ENCODE measurements at regions not wholly inside any gene's neighbourhood (a gene's known extent, or its start where the extent isn't known, plus 50 kb on each side); places are given as distances from the start of the nearest gene placed in this dataset.

DNA sequence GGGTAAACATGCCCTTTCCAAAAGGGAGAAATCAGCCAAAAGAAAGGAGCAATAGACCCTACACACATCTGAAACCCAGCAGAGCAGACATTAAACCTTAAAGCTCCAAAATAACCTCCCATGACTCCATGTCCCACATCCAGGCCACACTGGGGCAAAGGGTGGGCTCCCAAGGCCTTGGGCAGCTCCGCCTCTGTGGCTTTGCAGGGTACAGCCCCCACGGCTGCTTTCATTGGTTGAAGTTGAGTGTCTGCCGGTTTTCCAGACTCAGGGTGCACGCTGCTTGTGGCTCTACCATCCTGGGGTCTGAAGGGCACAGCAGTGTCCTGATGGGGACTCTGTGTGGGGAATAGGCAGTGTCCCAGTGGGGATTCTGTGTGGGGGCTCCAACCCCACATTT, 146.5 kb downstream of the ZDHHC21 start:
- Histone ChIP-seq H4K20me1 (replicated peaks in 1 of 2; ENCODE audit: control insufficient read depth in 1 of 2, insufficient read depth in 2 of 2, low read length in 2 of 2) (no peaks in the 10 kb centered on the region), H2BK120ac (replicated peaks; ENCODE audit: low read depth, low read length) (peak overlapping the region; percentile 88), H2BK5ac (ENCODE audit: low read depth, low read length) (peak overlapping the region; percentile 97; the same call in 1 of the 2 replicates), H3K14ac (ENCODE audit: insufficient read length) (no peak overlapping the region), H3K79me2 (ENCODE audit: control insufficient read depth in 1 of 2, insufficient read depth in 2 of 2, low read length in 2 of 2) (no peaks in the 10 kb centered on the region), H3K4me2 (ENCODE audit: insufficient read depth in 1 of 2, low read depth in 2 of 2, low read length in 2 of 2) (peak overlapping the region in 1 of 2 experiments; percentile 46; a peak in 1 of 4 replicates), H3K23me2 (ENCODE audit: low read depth, low read length) (no peaks in the 10 kb centered on the region), H2AK5ac (ENCODE audit: low read depth, low read length) (no peak overlapping the region), H2BK15ac (ENCODE audit: low read length) (no peak overlapping the region), H3K9ac (replicated peaks in 1 of 4; ENCODE audit: extremely low read depth in 1 of 4, low read depth in 3 of 4, low read length in 3 of 4) (peak overlapping the region in 1 of 4 experiments; percentile 26; a peak in 1 of 7 replicates), H3K4me1 (replicated peaks in 1 of 4; ENCODE audit: control insufficient read depth in 3 of 4, insufficient read depth in 4 of 4, low read length in 3 of 4) (peaks cover 9 to 22% (median 19%) of the 10 kb centered on the region in 4 experiments), H3K18ac (ENCODE audit: extremely low read depth, low read length) (peak overlapping the region; percentile 84), H3K27ac (ENCODE audit: low read depth, low read length) (peak overlapping the region; percentile 57; the same call in 1 of the 2 replicates), H2BK20ac (ENCODE audit: low read length) (peak overlapping the region; percentile 94), H3K9me3 (ENCODE audit: insufficient read depth in 2 of 2, low read depth in 1 of 2, low read length in 1 of 2) (0 out of 4 replicates have a peak, but pooled peaks cover 0 to 3% of the 10 kb centered on the region in 2 experiments), H3K4me3 (ENCODE audit: extremely low read depth in 1 of 4, insufficient read depth in 2 of 4, low read depth in 3 of 4, low read length in 4 of 4) (no peak overlapping the region), H3K27me3 (replicated peaks in 1 of 4; ENCODE audit: control insufficient read depth in 3 of 4, extremely low read depth in 1 of 4, insufficient read depth in 3 of 4, low read length in 3 of 4) (no peaks in the 10 kb centered on the region), H4K8ac (ENCODE audit: extremely low read depth, insufficient read depth, low read length) (no peak overlapping the region), H3K56ac (replicated peaks; ENCODE audit: insufficient read length, low read depth, low read length) (peak overlapping the region; percentile 52), H2BK12ac (ENCODE audit: low read depth, low read length) (peak overlapping the region; percentile 98), H3K36me3 (ENCODE audit: control insufficient read depth in 2 of 4, insufficient read depth in 4 of 4, low read length in 3 of 4) (no peaks in the 10 kb centered on the region), H4K5ac (ENCODE audit: insufficient read length, low read depth, low read length) (no peak overlapping the region), H2AFZ (ENCODE audit: low read length) (no peak overlapping the region), H3K23ac (ENCODE audit: insufficient read length) (no peak overlapping the region), H3K4ac (replicated peaks; ENCODE audit: insufficient read length, low read depth, low read length) (peak overlapping the region; percentile 27), H4K91ac (replicated peaks; ENCODE audit: insufficient read length, low read length) (peak overlapping the region; percentile 92), H3K79me1 (ENCODE audit: low read depth, low read length) (no peaks in the 10 kb centered on the region)
- CTCF ChIA-PET (ENCODE audit: partially characterized antibody): interaction anchor here (0.6 to 1.7 kb wide), 10 partner anchors 9 to 110 kb away, joined by 3 to 9 read pairs (median 3); no protein-coding TSS in a partner anchor
- POLR2A ChIA-PET (ENCODE audit: partially characterized antibody): interaction anchor here (0.7 to 2.3 kb wide), 5 partner anchors 9 to 106 kb away, joined by 3 to 11 read pairs (median 4); no protein-coding TSS in a partner anchor
- FAIRE-seq (no peak), DNase-seq (ENCODE audit: low read depth in 1 of 2, low spot score in 2 of 2) (no peak)
- 81% methylated on average over 4 of the region's 4 CpGs; no CpG with 5 or more reads in 1 of the 2 experiments for WGBS, 2 experiments (ENCODE audit: extremely low coverage in 1 of 2, insufficient coverage in 1 of 2, insufficient read length in 1 of 2, insufficient replicate concordance in 2 of 2, low coverage in 1 of 2, low lambda C conversion rate in 2 of 2, missing lambda C conversion rate in 1 of 2)
- no peak for TF ChIP-seq SAP30 (IDR thresholded peaks at IDR 0.05; ENCODE audit: insufficient read depth, insufficient replicate concordance, low read length)
- TF ChIP-seq ASH2L (IDR thresholded peaks at IDR 0.05; ENCODE audit: low read length): no peak
- TF ChIP-seq TAF7 (optimal IDR thresholded peaks at IDR 0.05; ENCODE audit: borderline replicate concordance, low read depth, low read length): no peak
- TF ChIP-seq, protein P1, sequence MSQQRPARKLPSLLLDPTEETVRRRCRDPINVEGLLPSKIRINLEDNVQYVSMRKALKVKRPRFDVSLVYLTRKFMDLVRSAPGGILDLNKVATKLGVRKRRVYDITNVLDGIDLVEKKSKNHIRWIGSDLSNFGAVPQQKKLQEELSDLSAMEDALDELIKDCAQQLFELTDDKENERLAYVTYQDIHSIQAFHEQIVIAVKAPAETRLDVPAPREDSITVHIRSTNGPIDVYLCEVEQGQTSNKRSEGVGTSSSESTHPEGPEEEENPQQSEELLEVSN (IDR thresholded peaks at IDR 0.05): no peak
- no peak for TF ChIP-seq ZNF274 (IDR thresholded peaks at IDR 0.05; ENCODE audit: borderline replicate concordance, extremely low read depth, low read length)
